ENCODE measurements at regions not wholly inside any gene's neighbourhood (a gene's known extent, or its start where the extent isn't known, plus 50 kb on each side); places are given as distances from the start of the nearest gene placed in this dataset.

GRCh38 chr2:120971866-120972265 is 236.2 kb downstream of the GLI2 start:
- TF ChIP-seq BHLHE40 (IDR thresholded peaks at IDR 0.05; ENCODE audit: borderline replicate concordance) (no peak), SUZ12 (IDR thresholded peaks at IDR 0.05) (no peak), FOXM1 (IDR thresholded peaks at IDR 0.05; ENCODE audit: borderline replicate concordance) (no peak), FOXK2 (IDR thresholded peaks at IDR 0.05) (no peak), LEF1 (IDR thresholded peaks at IDR 0.05; ENCODE audit: borderline replicate concordance) (no peak), ARNT (IDR thresholded peaks at IDR 0.05) (no peak)
